HCT116 (cell line): ENCODE measurements at regions not wholly inside any gene's neighbourhood (a gene's known extent, or its start where the extent isn't known, plus 50 kb on each side); places are given as distances from the start of the nearest gene placed in this dataset.

Source experiments
- ATAC-seq: fragments of 200-7000 bp; cut with Tn5 transposase; 2 replicates; pipeline ENCODE4 v1.9.1; 2020; ENCODE audit warnings: mild to moderate bottlenecking, moderate library complexity
- BruUV-seq: library from RNA; stranded (reverse); fragments of 400-500 nt; replicated peaks from 2 replicates; lab custom pipeline; 2021; lab: Mats Ljungman, UMichigan
- CTCF ChIA-PET: fragments of 300-600 bp; sonication (Branson Sonifier 250); formaldehyde crosslinking; loops from one replicate; lab custom pipeline; 2021; ENCODE audit warnings: antibody characterized with exemption; lab: Charles Lee
- POLR2A ChIA-PET: fragments of 300-600, 350-600 bp; sonication (Branson Sonifier 250); formaldehyde crosslinking; loops from one replicate; lab custom pipeline; 2021; ENCODE audit warnings: antibody characterized with exemption; lab: Charles Lee
- RAD21 ChIA-PET, 2 experiments: fragments of 300-600 bp; sonication (Branson Sonifier 250); formaldehyde crosslinking; loops; one replicate each; lab custom pipeline; 2023; ENCODE audit warnings: low total read pairs in 2 of 2; ENCODE audit not compliant: uncharacterized antibody in 2 of 2, unreplicated experiment in 2 of 2, low non-redundant PET in 1 of 2; lab: Charles Lee
- DNase-seq: peaks from one replicate; pipeline ENCODE4 v3.0.0-alpha.2; 2010; ENCODE audit warnings: low read depth, low spot score
- H2AFZ ChIP-seq: fragments of 200-600 bp; shearing (Covaris generic), sonication (generic); 2 replicates; pipeline ENCODE4 v1.6.1; 2017; ENCODE audit warnings: low read depth, mixed run types, mixed read lengths, antibody characterized with exemption, low read length; ENCODE audit not compliant: poor library complexity, severe bottlenecking
- H3K27ac ChIP-seq: 2 replicates; pipeline ENCODE4 v1.5.1; 2012; ENCODE audit warnings: low read depth, low read length
- H3K27me3 ChIP-seq: fragments of 200-600 bp; sonication (generic); 2 replicates; pipeline ENCODE4 v1.6.1; 2016; ENCODE audit warnings: mixed run types, low read length, mixed read lengths; ENCODE audit not compliant: insufficient read depth
- H3K36me3 ChIP-seq, 2 experiments: fragments of 200-500 bp in 1 of 2; fragments of 200-600 bp in 1 of 2; sonication (Bioruptor generic) in 1 of 2; sonication (generic) in 1 of 2; 2 replicates each; pipeline versions ENCODE4 v1.5.1 to v1.6.1; 2014 to 2016; ENCODE audit warnings: low read length in 2 of 2, inconsistent platforms in 1 of 2, mixed read lengths in 1 of 2, mixed run types in 1 of 2; ENCODE audit not compliant: insufficient read depth in 2 of 2, control insufficient read depth in 1 of 2
- H3K4me1 ChIP-seq, 2 experiments: fragments of 200-600 bp in 1 of 2; sonication (generic) in 1 of 2; 2 replicates each; pipeline versions ENCODE4 v1.5.1 to v1.6.1; 2012 to 2017; ENCODE audit warnings: low read length in 2 of 2, inconsistent platforms in 1 of 2, mild to moderate bottlenecking in 1 of 2, mixed read lengths in 1 of 2, mixed run types in 1 of 2, moderate library complexity in 1 of 2; ENCODE audit not compliant: insufficient read depth in 2 of 2, control insufficient read depth in 1 of 2
- H3K4me2 ChIP-seq: fragments of 200-600 bp; sonication (generic); 2 replicates; pipeline ENCODE4 v1.6.1; 2017; ENCODE audit warnings: mixed run types, low read length, mixed read lengths
- H3K4me3 ChIP-seq, 2 experiments: fragments of 200-600 bp in 1 of 2; sonication (generic) in 1 of 2; replicated peaks in 1 of 2; 2 replicates each; pipeline ENCODE4 v1.5.1; 2011 to 2016; ENCODE audit warnings: low read length in 2 of 2, control low read depth in 1 of 2, low read depth in 1 of 2, mild to moderate bottlenecking in 1 of 2, mixed read lengths in 1 of 2, mixed run types in 1 of 2
- H3K79me2 ChIP-seq: fragments of 200-600 bp; sonication (generic); 2 replicates; pipeline ENCODE4 v1.6.1; 2017; ENCODE audit warnings: mild to moderate bottlenecking, mixed run types, low read length, moderate library complexity, mixed read lengths; ENCODE audit not compliant: insufficient read depth
- H3K9ac ChIP-seq: fragments of 200-600 bp; sonication (generic); 2 replicates; pipeline ENCODE4 v1.6.1; 2016; ENCODE audit warnings: low read length, mixed read lengths
- H3K9me2 ChIP-seq: fragments of 200-600 bp; sonication (generic), shearing (Covaris generic); 2 replicates; pipeline ENCODE4 v1.6.1; 2017; ENCODE audit warnings: mixed run types, mild to moderate bottlenecking, moderate library complexity; ENCODE audit not compliant: insufficient read depth
- H3K9me3 ChIP-seq, 2 experiments: fragments of 200-500 bp in 1 of 2; fragments of 200-600 bp in 1 of 2; sonication (Bioruptor generic) in 1 of 2; sonication (generic) in 1 of 2; 2 replicates each; pipeline ENCODE4 v1.6.1; 2014 to 2017; ENCODE audit warnings: low read length in 2 of 2, mixed read lengths in 2 of 2, inconsistent platforms in 1 of 2, low read depth in 1 of 2, mild to moderate bottlenecking in 1 of 2, mixed run types in 1 of 2, moderate library complexity in 1 of 2; ENCODE audit not compliant: control insufficient read depth in 1 of 2, insufficient read depth in 1 of 2
- H4K20me1 ChIP-seq: fragments of 200-600 bp; sonication (generic), shearing (Covaris generic); 2 replicates; pipeline ENCODE4 v1.6.1; 2017; ENCODE audit warnings: mixed run types, mild to moderate bottlenecking, moderate library complexity; ENCODE audit not compliant: insufficient read depth
- CBX3 ChIP-seq: IDR thresholded peaks from 2 replicates; pipeline ENCODE4 v1.6.1; 2012; ENCODE audit warnings: low read depth
- CEBPB ChIP-seq: IDR thresholded peaks from 2 replicates; pipeline ENCODE4 v1.6.1; 2012; ENCODE audit warnings: low read depth
- EGR1 ChIP-seq: IDR thresholded peaks from 2 replicates; pipeline ENCODE4 v1.6.1; 2012; ENCODE audit warnings: low read depth
- EZH2phosphoT487 ChIP-seq: fragments of 200-600 bp; IDR thresholded peaks from 2 replicates; pipeline ENCODE4 v1.6.1; 2018; ENCODE audit warnings: antibody characterized with exemption, borderline replicate concordance
- JUND ChIP-seq: IDR thresholded peaks from 2 replicates; pipeline ENCODE4 v1.6.1; 2012
- MAX ChIP-seq: IDR thresholded peaks from 2 replicates; pipeline ENCODE4 v1.6.1; 2012
- POLR2A ChIP-seq: IDR thresholded peaks from 2 replicates; pipeline ENCODE4 v1.7.0; 2011; ENCODE audit warnings: borderline replicate concordance; ENCODE audit not compliant: insufficient read depth, insufficient read length; ENCODE audit errors: extremely low read depth
- POLR2AphosphoS5 ChIP-seq: IDR thresholded peaks from 2 replicates; pipeline ENCODE4 v1.6.1; 2011; ENCODE audit warnings: mild to moderate bottlenecking, low read depth, low read length, moderate library complexity
- SRF ChIP-seq: IDR thresholded peaks from 2 replicates; pipeline ENCODE4 v1.6.1; 2012; ENCODE audit warnings: low read depth
- TCF7L2 ChIP-seq: IDR thresholded peaks from 2 replicates; pipeline ENCODE4 v1.7.0; 2011; ENCODE audit warnings: borderline replicate concordance, inconsistent platforms; ENCODE audit not compliant: insufficient read depth, insufficient read length; ENCODE audit errors: extremely low read depth
- YY1 ChIP-seq: IDR thresholded peaks from 2 replicates; pipeline ENCODE4 v1.6.1; 2011; ENCODE audit warnings: low read length, low read depth, moderate library complexity, mild to moderate bottlenecking; ENCODE audit not compliant: insufficient replicate concordance; ENCODE audit errors: extremely low read depth
- ZNF274 ChIP-seq: fragments of 200-500 bp; sonication (Bioruptor generic); IDR thresholded peaks from 2 replicates; pipeline ENCODE4 v1.6.1; 2014; ENCODE audit warnings: mild to moderate bottlenecking, low read depth, low read length, inconsistent platforms
- intact Hi-C: fragments of 100-400 bp; cut with micrococcal nuclease; formaldehyde crosslinking; loops from 2 replicates; pipeline ENCODE4 v1.10.0; 2022
- TF ChIP-seq, protein P1 (sequence below): IDR thresholded peaks from 2 replicates; pipeline ENCODE4 v1.6.1; 2011; ENCODE audit warnings: mild to moderate bottlenecking, low read length, moderate library complexity; ENCODE audit not compliant: insufficient replicate concordance; ENCODE audit errors: extremely low read depth
- TF ChIP-seq, protein P2 (sequence below): IDR thresholded peaks from 2 replicates; pipeline ENCODE4 v1.6.1; 2012; ENCODE audit warnings: low read depth
- TF ChIP-seq, protein P3 (sequence below), 3 experiments: fragments of 200-600 bp in 1 of 3; sonication (generic) in 1 of 3; IDR thresholded peaks in 2 of 3; conservative IDR thresholded peaks in 1 of 3; 2 replicates each; pipeline ENCODE4 v1.5.1; 2012 to 2017; ENCODE audit warnings: low read depth in 2 of 3, low read length in 2 of 3, antibody characterized with exemption in 1 of 3, borderline replicate concordance in 1 of 3, control low read depth in 1 of 3, mild to moderate bottlenecking in 1 of 3, mixed read lengths in 1 of 3, mixed run types in 1 of 3, moderate library complexity in 1 of 3; ENCODE audit not compliant: insufficient read depth in 1 of 3

GRCh38 chr5:15388866-15389265, 111.1 kb upstream of the FBXL7 start (continued):
- TF ChIP-seq MAX (no peak), POLR2A (no peak), POLR2AphosphoS5 (no peak), ZNF274 (no peak), EZH2phosphoT487 (no peak), YY1 (no peak), CBX3 (no peak), CEBPB (no peak)

GRCh38 chr5:15387931-15388524, 112.0 kb upstream of the FBXL7 start:
- no peak for ATAC-seq
- Histone ChIP-seq H3K4me1 (no peaks in the 10 kb centered on the region), H3K9ac (no peak overlapping the region), H3K9me3 (peaks cover 0 to 3% of the 10 kb centered on the region in 2 experiments; a peak in 2 of 4 replicates), H3K79me2 (no peaks in the 10 kb centered on the region), H4K20me1 (no peaks in the 10 kb centered on the region), H3K27me3 (no peaks in the 10 kb centered on the region), H2AFZ (no peak overlapping the region), H3K36me3 (no peaks in the 10 kb centered on the region), H3K27ac (no peak overlapping the region), H3K4me2 (no peak overlapping the region), H3K4me3 (no peak overlapping the region), H3K9me2 (no peaks in the 10 kb centered on the region)
- ChIA-PET RAD21 (no interaction called here), CTCF (no interaction called here), POLR2A (no interaction called here)
- DNase-seq = no peak
- TF ChIP-seq SRF = no peak
- TF ChIP-seq, protein P1, sequence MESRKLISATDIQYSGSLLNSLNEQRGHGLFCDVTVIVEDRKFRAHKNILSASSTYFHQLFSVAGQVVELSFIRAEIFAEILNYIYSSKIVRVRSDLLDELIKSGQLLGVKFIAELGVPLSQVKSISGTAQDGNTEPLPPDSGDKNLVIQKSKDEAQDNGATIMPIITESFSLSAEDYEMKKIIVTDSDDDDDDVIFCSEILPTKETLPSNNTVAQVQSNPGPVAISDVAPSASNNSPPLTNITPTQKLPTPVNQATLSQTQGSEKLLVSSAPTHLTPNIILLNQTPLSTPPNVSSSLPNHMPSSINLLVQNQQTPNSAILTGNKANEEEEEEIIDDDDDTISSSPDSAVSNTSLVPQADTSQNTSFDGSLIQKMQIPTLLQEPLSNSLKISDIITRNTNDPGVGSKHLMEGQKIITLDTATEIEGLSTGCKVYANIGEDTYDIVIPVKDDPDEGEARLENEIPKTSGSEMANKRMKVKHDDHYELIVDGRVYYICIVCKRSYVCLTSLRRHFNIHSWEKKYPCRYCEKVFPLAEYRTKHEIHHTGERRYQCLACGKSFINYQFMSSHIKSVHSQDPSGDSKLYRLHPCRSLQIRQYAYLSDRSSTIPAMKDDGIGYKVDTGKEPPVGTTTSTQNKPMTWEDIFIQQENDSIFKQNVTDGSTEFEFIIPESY = no peak
- TF ChIP-seq EGR1 = no peak
- TF ChIP-seq, protein P2, sequence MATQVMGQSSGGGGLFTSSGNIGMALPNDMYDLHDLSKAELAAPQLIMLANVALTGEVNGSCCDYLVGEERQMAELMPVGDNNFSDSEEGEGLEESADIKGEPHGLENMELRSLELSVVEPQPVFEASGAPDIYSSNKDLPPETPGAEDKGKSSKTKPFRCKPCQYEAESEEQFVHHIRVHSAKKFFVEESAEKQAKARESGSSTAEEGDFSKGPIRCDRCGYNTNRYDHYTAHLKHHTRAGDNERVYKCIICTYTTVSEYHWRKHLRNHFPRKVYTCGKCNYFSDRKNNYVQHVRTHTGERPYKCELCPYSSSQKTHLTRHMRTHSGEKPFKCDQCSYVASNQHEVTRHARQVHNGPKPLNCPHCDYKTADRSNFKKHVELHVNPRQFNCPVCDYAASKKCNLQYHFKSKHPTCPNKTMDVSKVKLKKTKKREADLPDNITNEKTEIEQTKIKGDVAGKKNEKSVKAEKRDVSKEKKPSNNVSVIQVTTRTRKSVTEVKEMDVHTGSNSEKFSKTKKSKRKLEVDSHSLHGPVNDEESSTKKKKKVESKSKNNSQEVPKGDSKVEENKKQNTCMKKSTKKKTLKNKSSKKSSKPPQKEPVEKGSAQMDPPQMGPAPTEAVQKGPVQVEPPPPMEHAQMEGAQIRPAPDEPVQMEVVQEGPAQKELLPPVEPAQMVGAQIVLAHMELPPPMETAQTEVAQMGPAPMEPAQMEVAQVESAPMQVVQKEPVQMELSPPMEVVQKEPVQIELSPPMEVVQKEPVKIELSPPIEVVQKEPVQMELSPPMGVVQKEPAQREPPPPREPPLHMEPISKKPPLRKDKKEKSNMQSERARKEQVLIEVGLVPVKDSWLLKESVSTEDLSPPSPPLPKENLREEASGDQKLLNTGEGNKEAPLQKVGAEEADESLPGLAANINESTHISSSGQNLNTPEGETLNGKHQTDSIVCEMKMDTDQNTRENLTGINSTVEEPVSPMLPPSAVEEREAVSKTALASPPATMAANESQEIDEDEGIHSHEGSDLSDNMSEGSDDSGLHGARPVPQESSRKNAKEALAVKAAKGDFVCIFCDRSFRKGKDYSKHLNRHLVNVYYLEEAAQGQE = no peak
- TF ChIP-seq YY1 = no peak
- TF ChIP-seq JUND = no peak
- TF ChIP-seq, protein P3, sequence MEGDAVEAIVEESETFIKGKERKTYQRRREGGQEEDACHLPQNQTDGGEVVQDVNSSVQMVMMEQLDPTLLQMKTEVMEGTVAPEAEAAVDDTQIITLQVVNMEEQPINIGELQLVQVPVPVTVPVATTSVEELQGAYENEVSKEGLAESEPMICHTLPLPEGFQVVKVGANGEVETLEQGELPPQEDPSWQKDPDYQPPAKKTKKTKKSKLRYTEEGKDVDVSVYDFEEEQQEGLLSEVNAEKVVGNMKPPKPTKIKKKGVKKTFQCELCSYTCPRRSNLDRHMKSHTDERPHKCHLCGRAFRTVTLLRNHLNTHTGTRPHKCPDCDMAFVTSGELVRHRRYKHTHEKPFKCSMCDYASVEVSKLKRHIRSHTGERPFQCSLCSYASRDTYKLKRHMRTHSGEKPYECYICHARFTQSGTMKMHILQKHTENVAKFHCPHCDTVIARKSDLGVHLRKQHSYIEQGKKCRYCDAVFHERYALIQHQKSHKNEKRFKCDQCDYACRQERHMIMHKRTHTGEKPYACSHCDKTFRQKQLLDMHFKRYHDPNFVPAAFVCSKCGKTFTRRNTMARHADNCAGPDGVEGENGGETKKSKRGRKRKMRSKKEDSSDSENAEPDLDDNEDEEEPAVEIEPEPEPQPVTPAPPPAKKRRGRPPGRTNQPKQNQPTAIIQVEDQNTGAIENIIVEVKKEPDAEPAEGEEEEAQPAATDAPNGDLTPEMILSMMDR (IDR thresholded peaks at IDR 0.05 in 2 of 3, conservative IDR thresholded peaks at IDR 0.05 in 1 of 3; ENCODE audit: borderline replicate concordance in 1 of 3, insufficient read depth in 1 of 3, low read depth in 2 of 3, low read length in 2 of 3) = no peak
- no peak for TF ChIP-seq TCF7L2
- no TSS peak for BruUV-seq
- intact Hi-C loops = no loop called here
